ENCODE measurements at regions not wholly inside any gene's neighbourhood (a gene's known extent, or its start where the extent isn't known, plus 50 kb on each side); places are given as distances from the start of the nearest gene placed in this dataset.

DNA sequence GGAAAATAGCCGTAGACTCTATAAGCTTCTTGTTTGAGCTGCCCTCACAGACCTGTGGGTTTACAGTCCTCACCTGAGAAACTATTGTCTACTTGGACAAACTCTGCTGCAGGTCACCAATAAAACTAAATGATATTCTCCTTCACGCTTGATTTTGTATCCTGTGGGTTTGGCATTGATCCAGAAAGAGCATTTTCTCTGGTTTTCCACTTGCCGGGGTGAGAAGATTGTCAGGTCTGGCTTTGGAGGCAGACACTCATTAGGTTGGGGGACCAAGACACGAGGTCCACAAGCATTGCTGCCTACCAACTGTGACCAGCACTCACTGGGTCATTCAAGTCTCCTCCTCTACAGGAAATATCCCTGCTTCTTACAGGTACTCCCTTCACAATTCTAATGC is 68.5 kb downstream of the CDC14C start:
- Histone ChIP-seq H2BK5ac (ENCODE audit: low read length) (no peak overlapping the region), H3K14ac (ENCODE audit: low read length) (no peak overlapping the region), H2BK15ac (ENCODE audit: low read length) (no peak overlapping the region), H2BK120ac (ENCODE audit: low read depth, low read length) (no peak overlapping the region), H3K4me1 (ENCODE audit: control insufficient read depth in 2 of 2, insufficient read depth in 1 of 2, low read depth in 1 of 2, low read length in 2 of 2) (no peaks in the 10 kb centered on the region), H3K27me3 (ENCODE audit: control insufficient read depth in 3 of 3, insufficient read depth in 3 of 3, low read depth in 1 of 3, low read length in 3 of 3) (no peaks in the 10 kb centered on the region), H3K23ac (ENCODE audit: low read depth, low read length, poor library complexity) (no peak overlapping the region), H3K36me3 (replicated peaks in 1 of 2; ENCODE audit: control insufficient read depth in 2 of 2, insufficient read depth in 2 of 2, low read length in 2 of 2) (no peaks in the 10 kb centered on the region), H3K9me3 (replicated peaks in 1 of 2; ENCODE audit: control insufficient read depth in 2 of 2, insufficient read depth in 1 of 2, low read depth in 1 of 2, low read length in 2 of 2) (no peaks in the 10 kb centered on the region), H3K18ac (ENCODE audit: low read length) (no peak overlapping the region), H3K4me3 (ENCODE audit: low read length in 2 of 2) (no peak overlapping the region), H3K4ac (ENCODE audit: low read length) (no peak overlapping the region), H3K79me1 (ENCODE audit: low read depth, low read length) (no peaks in the 10 kb centered on the region), H4K91ac (ENCODE audit: low read depth, low read length, poor library complexity) (no peak overlapping the region), H2AK5ac (ENCODE audit: low read depth, low read length) (no peak overlapping the region), H3K27ac (replicated peaks; ENCODE audit: low read length) (no peak overlapping the region), H2BK12ac (ENCODE audit: low read length) (no peak overlapping the region), H3K4me2 (ENCODE audit: insufficient read depth, low read length, poor library complexity, severe bottlenecking) (no peak overlapping the region), H4K8ac (ENCODE audit: low read depth, low read length) (no peak overlapping the region), H3K9ac (ENCODE audit: low read depth, low read length, poor library complexity) (no peak overlapping the region), H2AFZ (ENCODE audit: low read length) (no peak overlapping the region)
- no CpG with 5 or more reads among the region's 4 CpGs for WGBS, 2 donors (ENCODE audit: extremely low coverage in 2 of 2, insufficient read length in 2 of 2, insufficient replicate concordance in 1 of 2)
- no peak for DNase-seq (ENCODE audit: low spot score)

DNA sequence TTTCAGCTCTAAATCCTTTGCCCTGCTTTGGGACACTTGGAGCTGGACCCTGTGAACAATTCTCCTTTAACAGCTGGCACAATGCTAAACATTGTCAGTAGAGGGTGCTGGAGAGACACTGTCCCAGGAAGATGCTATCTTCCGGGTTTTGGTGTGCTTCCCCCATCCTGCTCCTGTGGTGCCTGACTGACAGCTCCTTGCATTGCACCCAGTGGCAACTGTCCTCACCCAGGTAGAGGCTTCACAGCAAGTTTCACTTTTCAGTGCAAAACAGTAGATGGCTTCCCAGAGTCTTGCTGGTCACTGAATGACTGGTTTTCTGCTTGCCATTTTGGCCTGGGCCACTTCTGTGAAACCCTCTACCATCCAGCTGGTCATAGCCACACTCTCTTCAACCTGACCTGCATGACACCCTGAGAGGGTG is 77.3 kb downstream of the CDC14C start:
- H3K4me3 ChIP-seq (ENCODE audit: low read length in 2 of 2), result no peak overlapping the region
- no peak overlapping the region for H3K4ac ChIP-seq (ENCODE audit: low read length)
- H3K18ac ChIP-seq (ENCODE audit: low read length), result no peak overlapping the region
- H2BK12ac ChIP-seq (ENCODE audit: low read length), result no peak overlapping the region
- H3K14ac ChIP-seq (ENCODE audit: low read length), result no peak overlapping the region
- H3K36me3 ChIP-seq (replicated peaks in 1 of 2; ENCODE audit: control insufficient read depth in 2 of 2, insufficient read depth in 2 of 2, low read length in 2 of 2), result no peaks in the 10 kb centered on the region
- no peaks in the 10 kb centered on the region for H3K79me1 ChIP-seq (ENCODE audit: low read depth, low read length)
- H3K9me3 ChIP-seq (replicated peaks in 1 of 2; ENCODE audit: control insufficient read depth in 2 of 2, insufficient read depth in 1 of 2, low read depth in 1 of 2, low read length in 2 of 2), result no peaks in the 10 kb centered on the region
- H3K23ac ChIP-seq (ENCODE audit: low read depth, low read length, poor library complexity), result no peak overlapping the region
- peak overlapping the region; percentile 32 for H2AFZ ChIP-seq (ENCODE audit: low read length)
- H3K4me2 ChIP-seq (ENCODE audit: insufficient read depth, low read length, poor library complexity, severe bottlenecking), result no peak overlapping the region
- no peak overlapping the region for H4K8ac ChIP-seq (ENCODE audit: low read depth, low read length)
- peak; percentile 42 for DNase-seq (ENCODE audit: low spot score)
- no peak overlapping the region for H2BK120ac ChIP-seq (ENCODE audit: low read depth, low read length)
- H4K91ac ChIP-seq (ENCODE audit: low read depth, low read length, poor library complexity), result no peak overlapping the region
- WGBS, 2 donors (ENCODE audit: extremely low coverage in 2 of 2, insufficient read length in 2 of 2, insufficient replicate concordance in 1 of 2), result no CpG with 5 or more reads among the region's 1 CpG
- H2AK5ac ChIP-seq (ENCODE audit: low read depth, low read length), result no peak overlapping the region
- H2BK5ac ChIP-seq (ENCODE audit: low read length), result no peak overlapping the region
- H3K27me3 ChIP-seq (ENCODE audit: control insufficient read depth in 3 of 3, insufficient read depth in 3 of 3, low read depth in 1 of 3, low read length in 3 of 3), result no peaks in the 10 kb centered on the region
- peaks cover 1 to 6% of the 10 kb centered on the region in 2 donors for H3K4me1 ChIP-seq (ENCODE audit: control insufficient read depth in 2 of 2, insufficient read depth in 1 of 2, low read depth in 1 of 2, low read length in 2 of 2)
- H2BK15ac ChIP-seq (ENCODE audit: low read length), result no peak overlapping the region
- H3K27ac ChIP-seq (replicated peaks; ENCODE audit: low read length), result no peak overlapping the region
- H3K9ac ChIP-seq (ENCODE audit: low read depth, low read length, poor library complexity), result no peak overlapping the region

DNA sequence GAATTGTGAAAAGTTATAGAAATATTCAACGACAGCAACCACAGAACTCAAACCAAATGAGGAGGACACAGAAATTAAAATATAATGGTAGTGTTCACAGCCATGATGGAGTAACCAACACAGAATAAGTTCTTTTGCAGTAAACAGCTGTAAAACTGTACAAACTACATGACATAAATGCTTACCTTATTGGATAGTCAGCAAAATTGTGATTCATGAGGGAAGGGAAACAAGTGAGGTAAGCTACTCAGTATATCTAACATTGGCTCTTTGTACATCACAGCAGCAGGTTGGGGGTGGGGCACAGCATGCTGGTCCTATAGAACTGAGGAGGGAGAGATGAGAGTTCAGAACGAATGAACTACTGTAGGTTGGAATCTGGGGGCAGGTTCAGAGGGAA is 86.4 kb downstream of the CDC14C start:
- H3K4me3 ChIP-seq (ENCODE audit: low read length in 2 of 2), result no peak overlapping the region
- no peak overlapping the region for H2BK5ac ChIP-seq (ENCODE audit: low read length)
- H3K14ac ChIP-seq (ENCODE audit: low read length), result no peak overlapping the region
- H3K18ac ChIP-seq (ENCODE audit: low read length), result no peak overlapping the region
- no peaks in the 10 kb centered on the region for H3K36me3 ChIP-seq (replicated peaks in 1 of 2; ENCODE audit: control insufficient read depth in 2 of 2, insufficient read depth in 2 of 2, low read length in 2 of 2)
- no peak overlapping the region for H2BK12ac ChIP-seq (ENCODE audit: low read length)
- no peak for DNase-seq (ENCODE audit: low spot score)
- H2BK15ac ChIP-seq (ENCODE audit: low read length), result no peak overlapping the region
- H2AFZ ChIP-seq (ENCODE audit: low read length), result peak overlapping the region; percentile 5
- H3K4me2 ChIP-seq (ENCODE audit: insufficient read depth, low read length, poor library complexity, severe bottlenecking), result no peak overlapping the region
- H3K27me3 ChIP-seq (ENCODE audit: control insufficient read depth in 3 of 3, insufficient read depth in 3 of 3, low read depth in 1 of 3, low read length in 3 of 3), result no peaks in the 10 kb centered on the region
- WGBS, 2 donors (ENCODE audit: extremely low coverage in 2 of 2, insufficient read length in 2 of 2, insufficient replicate concordance in 1 of 2), result no CpG with 5 or more reads among the region's 2 CpGs
- H3K9ac ChIP-seq (ENCODE audit: low read depth, low read length, poor library complexity), result no peak overlapping the region
- peaks cover 0 to 25% of the 10 kb centered on the region in 2 donors for H3K9me3 ChIP-seq (replicated peaks in 1 of 2; ENCODE audit: control insufficient read depth in 2 of 2, insufficient read depth in 1 of 2, low read depth in 1 of 2, low read length in 2 of 2)
- no peak overlapping the region for H3K27ac ChIP-seq (replicated peaks; ENCODE audit: low read length)
- H3K23ac ChIP-seq (ENCODE audit: low read depth, low read length, poor library complexity), result no peak overlapping the region
- no peaks in the 10 kb centered on the region for H3K79me1 ChIP-seq (ENCODE audit: low read depth, low read length)
- H2BK120ac ChIP-seq (ENCODE audit: low read depth, low read length), result no peak overlapping the region
- no peak overlapping the region for H2AK5ac ChIP-seq (ENCODE audit: low read depth, low read length)
- no peak overlapping the region for H4K91ac ChIP-seq (ENCODE audit: low read depth, low read length, poor library complexity)
- H3K4me1 ChIP-seq (ENCODE audit: control insufficient read depth in 2 of 2, insufficient read depth in 1 of 2, low read depth in 1 of 2, low read length in 2 of 2), result peaks cover 0 to 2% of the 10 kb centered on the region in 2 donors
- H3K4ac ChIP-seq (ENCODE audit: low read length), result no peak overlapping the region
- no peak overlapping the region for H4K8ac ChIP-seq (ENCODE audit: low read depth, low read length)

DNA sequence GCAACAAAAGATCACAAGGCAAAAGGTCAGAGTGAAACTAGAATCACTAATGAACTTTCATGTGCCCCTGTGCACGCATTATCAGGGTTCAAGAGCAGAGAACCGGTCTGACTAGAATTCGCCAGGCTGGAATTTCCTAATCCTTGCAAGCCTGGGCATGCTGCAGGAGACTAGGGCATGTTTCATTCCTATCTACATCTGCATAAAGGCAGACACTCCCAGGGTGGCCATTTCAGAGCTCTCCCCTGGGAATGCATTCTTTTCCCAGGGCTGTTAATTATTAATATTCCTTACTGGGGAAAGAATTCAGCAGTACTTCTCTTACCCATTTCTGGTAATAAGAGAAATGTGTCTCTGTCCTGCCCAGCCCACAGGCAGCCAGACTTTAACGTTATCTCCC is 90.5 kb downstream of the CDC14C start:
- no peak overlapping the region for H3K23ac ChIP-seq (ENCODE audit: low read depth, low read length, poor library complexity)
- H3K9me3 ChIP-seq (replicated peaks in 1 of 2; ENCODE audit: control insufficient read depth in 2 of 2, insufficient read depth in 1 of 2, low read depth in 1 of 2, low read length in 2 of 2), result peaks cover 0 to 29% of the 10 kb centered on the region in 2 donors
- no peak overlapping the region for H2BK120ac ChIP-seq (ENCODE audit: low read depth, low read length)
- H3K9ac ChIP-seq (ENCODE audit: low read depth, low read length, poor library complexity), result no peak overlapping the region
- H3K18ac ChIP-seq (ENCODE audit: low read length), result no peak overlapping the region
- no peak for DNase-seq (ENCODE audit: low spot score)
- H3K36me3 ChIP-seq (replicated peaks in 1 of 2; ENCODE audit: control insufficient read depth in 2 of 2, insufficient read depth in 2 of 2, low read length in 2 of 2), result no peaks in the 10 kb centered on the region
- no peak overlapping the region for H3K4ac ChIP-seq (ENCODE audit: low read length)
- no peaks in the 10 kb centered on the region for H3K27me3 ChIP-seq (ENCODE audit: control insufficient read depth in 3 of 3, insufficient read depth in 3 of 3, low read depth in 1 of 3, low read length in 3 of 3)
- H2AK5ac ChIP-seq (ENCODE audit: low read depth, low read length), result no peak overlapping the region
- H4K8ac ChIP-seq (ENCODE audit: low read depth, low read length), result no peak overlapping the region
- no peak overlapping the region for H2BK5ac ChIP-seq (ENCODE audit: low read length)
- no peak overlapping the region for H3K14ac ChIP-seq (ENCODE audit: low read length)
- no peak overlapping the region for H2BK15ac ChIP-seq (ENCODE audit: low read length)
- H3K79me1 ChIP-seq (ENCODE audit: low read depth, low read length), result no peaks in the 10 kb centered on the region
- H3K4me2 ChIP-seq (ENCODE audit: insufficient read depth, low read length, poor library complexity, severe bottlenecking), result no peak overlapping the region
- no peak overlapping the region for H3K27ac ChIP-seq (replicated peaks; ENCODE audit: low read length)
- H2BK12ac ChIP-seq (ENCODE audit: low read length), result no peak overlapping the region
- no CpG with 5 or more reads among the region's 4 CpGs for WGBS, 2 donors (ENCODE audit: extremely low coverage in 2 of 2, insufficient read length in 2 of 2, insufficient replicate concordance in 1 of 2)
- peaks cover 0 to 2% of the 10 kb centered on the region in 2 donors for H3K4me1 ChIP-seq (ENCODE audit: control insufficient read depth in 2 of 2, insufficient read depth in 1 of 2, low read depth in 1 of 2, low read length in 2 of 2)
- H3K4me3 ChIP-seq (ENCODE audit: low read length in 2 of 2), result no peak overlapping the region
- H4K91ac ChIP-seq (ENCODE audit: low read depth, low read length, poor library complexity), result no peak overlapping the region
- H2AFZ ChIP-seq (ENCODE audit: low read length), result no peak overlapping the region

Data from neuronal stem cell (in vitro differentiated cells).